GM12864 (cell line): ENCODE measurements at regions not wholly inside any gene's neighbourhood (a gene's known extent, or its start where the extent isn't known, plus 50 kb on each side); places are given as distances from the start of the nearest gene placed in this dataset.

ENCODE experiments used
- DNase-seq: peaks from one replicate; pipeline ENCODE4 v3.0.0-alpha.2; 2011; ENCODE audit warnings: low read depth
- H3K4me3 ChIP-seq: 2 replicates; pipeline ENCODE4 v1.5.1; 2011; ENCODE audit warnings: mild to moderate bottlenecking, low read depth, low read length, control low read depth
- TF ChIP-seq, protein P1 (sequence below): IDR thresholded peaks from 2 replicates; pipeline ENCODE4 v1.5.1; 2011; ENCODE audit warnings: low read depth, mild to moderate bottlenecking, moderate library complexity, low read length, control low read depth, inconsistent platforms; ENCODE audit errors: missing control alignments

DNA sequence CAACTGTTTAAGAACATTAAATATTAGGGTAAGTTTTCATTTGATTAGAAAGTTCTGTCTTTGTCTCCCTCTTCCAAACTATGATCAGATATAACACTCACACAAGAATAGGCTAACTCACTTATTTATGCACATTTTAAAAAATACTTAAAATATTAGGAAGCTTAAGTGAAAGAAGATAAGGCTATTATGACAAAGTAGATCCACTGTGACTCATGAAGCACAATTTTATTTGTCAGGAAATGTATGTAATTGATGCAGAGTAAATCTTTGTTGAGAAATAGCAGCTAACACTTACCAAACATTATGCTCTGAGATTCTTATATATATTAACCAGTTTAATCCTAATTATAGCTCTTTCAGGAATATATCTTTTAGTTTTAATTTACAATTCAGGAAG, 560.6 kb downstream of the CSNK1G3 start:
- TF ChIP-seq, protein P1, sequence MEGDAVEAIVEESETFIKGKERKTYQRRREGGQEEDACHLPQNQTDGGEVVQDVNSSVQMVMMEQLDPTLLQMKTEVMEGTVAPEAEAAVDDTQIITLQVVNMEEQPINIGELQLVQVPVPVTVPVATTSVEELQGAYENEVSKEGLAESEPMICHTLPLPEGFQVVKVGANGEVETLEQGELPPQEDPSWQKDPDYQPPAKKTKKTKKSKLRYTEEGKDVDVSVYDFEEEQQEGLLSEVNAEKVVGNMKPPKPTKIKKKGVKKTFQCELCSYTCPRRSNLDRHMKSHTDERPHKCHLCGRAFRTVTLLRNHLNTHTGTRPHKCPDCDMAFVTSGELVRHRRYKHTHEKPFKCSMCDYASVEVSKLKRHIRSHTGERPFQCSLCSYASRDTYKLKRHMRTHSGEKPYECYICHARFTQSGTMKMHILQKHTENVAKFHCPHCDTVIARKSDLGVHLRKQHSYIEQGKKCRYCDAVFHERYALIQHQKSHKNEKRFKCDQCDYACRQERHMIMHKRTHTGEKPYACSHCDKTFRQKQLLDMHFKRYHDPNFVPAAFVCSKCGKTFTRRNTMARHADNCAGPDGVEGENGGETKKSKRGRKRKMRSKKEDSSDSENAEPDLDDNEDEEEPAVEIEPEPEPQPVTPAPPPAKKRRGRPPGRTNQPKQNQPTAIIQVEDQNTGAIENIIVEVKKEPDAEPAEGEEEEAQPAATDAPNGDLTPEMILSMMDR = no peak
- no peak for DNase-seq
- H3K4me3 ChIP-seq = no peak overlapping the region

- DNase-seq = no peak
- no peak overlapping the region for H3K4me3 ChIP-seq
- TF ChIP-seq, protein P1 = no peak
Measured at GRCh38 chr5:124071039-124071438, 559.1 kb downstream of the CSNK1G3 start.

DNA sequence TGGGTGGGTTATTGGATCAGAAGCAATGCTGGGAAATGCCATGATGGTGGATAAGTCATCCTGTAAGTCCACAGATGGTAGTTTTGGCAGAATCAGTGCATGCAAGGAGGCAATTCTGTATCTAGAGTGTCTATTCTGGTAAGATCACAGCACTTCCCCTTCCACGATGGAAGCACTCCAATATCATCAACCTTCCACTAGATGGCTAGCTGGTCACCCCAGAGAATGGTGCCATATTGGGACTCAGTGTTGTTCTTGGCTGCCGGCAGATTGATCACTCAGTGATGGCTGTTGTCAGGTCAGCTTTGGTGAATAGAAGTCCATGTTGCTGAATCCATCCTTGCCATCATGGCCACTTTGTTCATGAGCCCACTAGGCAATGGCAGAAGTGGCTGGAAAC, 553.5 kb downstream of the CSNK1G3 start:
- no peak overlapping the region for H3K4me3 ChIP-seq
- TF ChIP-seq, protein P1 = peak; percentile 24
- no peak for DNase-seq

DNA sequence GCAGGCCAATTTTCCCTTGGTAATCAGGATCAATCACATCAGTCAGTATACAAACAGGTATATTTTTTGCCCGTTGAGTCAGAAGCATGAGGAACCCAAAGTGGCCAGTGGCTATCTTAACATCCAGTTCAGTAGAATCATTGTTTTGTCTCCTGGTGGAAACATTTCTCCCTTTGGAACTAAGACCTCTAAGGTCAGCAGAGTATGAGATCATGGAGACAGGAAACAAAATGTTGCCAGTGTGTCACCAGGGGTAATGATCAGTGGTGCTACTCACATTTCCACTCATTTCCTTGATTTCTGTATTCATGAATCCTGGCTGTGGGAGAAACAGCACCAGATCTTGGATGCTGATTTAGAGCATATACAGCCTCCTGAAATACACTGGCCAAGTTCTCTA, 553.0 kb downstream of the CSNK1G3 start:
- no peak for DNase-seq
- TF ChIP-seq, protein P1 = no peak

DNA sequence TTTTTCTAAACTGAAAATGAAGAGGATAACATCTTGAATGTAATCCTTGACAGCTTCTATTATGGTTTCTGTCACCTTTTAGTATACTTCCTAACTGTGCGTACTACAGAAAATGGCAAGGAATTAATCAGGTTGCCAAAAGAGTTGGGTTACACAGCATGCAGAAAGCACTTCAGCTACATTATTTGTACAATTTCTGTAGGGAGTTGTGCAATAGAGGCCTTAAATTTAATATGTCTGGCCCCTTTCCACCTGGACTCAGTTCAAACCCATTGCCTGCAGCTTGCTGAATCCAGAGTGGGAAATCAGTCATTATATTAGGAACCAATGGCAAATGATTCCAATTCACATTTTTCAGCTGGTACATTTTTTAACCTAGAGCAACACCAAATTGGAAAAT, 549.7 kb downstream of the CSNK1G3 start:
- DNase-seq = no peak
- TF ChIP-seq, protein P1 = no peak
- no peak overlapping the region for H3K4me3 ChIP-seq

More for the DNA sequence above, 553.0 kb downstream of the CSNK1G3 start:
- H3K4me3 ChIP-seq = no peak overlapping the region

- DNase-seq = no peak
Measured at GRCh38 chr5:124061068-124061430, 549.1 kb downstream of the CSNK1G3 start.

More at GRCh38 chr5:124061068-124061430, 549.1 kb downstream of the CSNK1G3 start:
- no peak overlapping the region for H3K4me3 ChIP-seq
- TF ChIP-seq, protein P1 = no peak
